Hepatocyte (in vitro differentiated cells): ENCODE measurements at regions not wholly inside any gene's neighbourhood (a gene's known extent, or its start where the extent isn't known, plus 50 kb on each side); places are given as distances from the start of the nearest gene placed in this dataset.

Experiments used
- EZH2 ChIP-seq: fragments of 200-600 bp; sonication (generic); IDR thresholded peaks from 2 replicates; pipeline ENCODE4 v1.6.1; 2016; ENCODE audit warnings: antibody characterized with exemption, mild to moderate bottlenecking, borderline replicate concordance
- EZH2phosphoT487 ChIP-seq: fragments of 200-600 bp; sonication (generic); IDR thresholded peaks from one replicate; pipeline ENCODE4 v1.6.1; 2018; ENCODE audit warnings: antibody characterized with exemption, mild to moderate bottlenecking, low read depth, moderate library complexity; ENCODE audit not compliant: unreplicated experiment, severe bottlenecking
- TF ChIP-seq, protein P1 (sequence below): fragments of 200-600 bp; sonication (generic); IDR thresholded peaks from 2 replicates; pipeline ENCODE4 v1.5.1; 2016; ENCODE audit warnings: antibody characterized with exemption, mild to moderate bottlenecking; ENCODE audit not compliant: poor library complexity

- TF ChIP-seq, protein P1, sequence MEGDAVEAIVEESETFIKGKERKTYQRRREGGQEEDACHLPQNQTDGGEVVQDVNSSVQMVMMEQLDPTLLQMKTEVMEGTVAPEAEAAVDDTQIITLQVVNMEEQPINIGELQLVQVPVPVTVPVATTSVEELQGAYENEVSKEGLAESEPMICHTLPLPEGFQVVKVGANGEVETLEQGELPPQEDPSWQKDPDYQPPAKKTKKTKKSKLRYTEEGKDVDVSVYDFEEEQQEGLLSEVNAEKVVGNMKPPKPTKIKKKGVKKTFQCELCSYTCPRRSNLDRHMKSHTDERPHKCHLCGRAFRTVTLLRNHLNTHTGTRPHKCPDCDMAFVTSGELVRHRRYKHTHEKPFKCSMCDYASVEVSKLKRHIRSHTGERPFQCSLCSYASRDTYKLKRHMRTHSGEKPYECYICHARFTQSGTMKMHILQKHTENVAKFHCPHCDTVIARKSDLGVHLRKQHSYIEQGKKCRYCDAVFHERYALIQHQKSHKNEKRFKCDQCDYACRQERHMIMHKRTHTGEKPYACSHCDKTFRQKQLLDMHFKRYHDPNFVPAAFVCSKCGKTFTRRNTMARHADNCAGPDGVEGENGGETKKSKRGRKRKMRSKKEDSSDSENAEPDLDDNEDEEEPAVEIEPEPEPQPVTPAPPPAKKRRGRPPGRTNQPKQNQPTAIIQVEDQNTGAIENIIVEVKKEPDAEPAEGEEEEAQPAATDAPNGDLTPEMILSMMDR: no peak
- TF ChIP-seq EZH2 (no peak), EZH2phosphoT487 (no peak)
Measured at GRCh38 chr7:51589111-51589510, 272.5 kb upstream of the COBL start.
